Heart left ventricle (tissue), 16 donors: ENCODE measurements at regions not wholly inside any gene's neighbourhood (a gene's known extent, or its start where the extent isn't known, plus 50 kb on each side); places are given as distances from the start of the nearest gene placed in this dataset.

ENCODE experiments used
- ATAC-seq, 4 donors: fragments of 200-7000 bp; cut with Tn5 transposase; one replicate each; pipeline ENCODE4 v1.9.1; 2020 to 2022; ENCODE audit warnings: moderate library complexity in 4 of 4, mild to moderate bottlenecking in 3 of 4, moderate number of reproducible peaks in 1 of 4
- DNase-seq, 5 donors: peaks; one replicate each; pipeline ENCODE4 v3.0.0-alpha.2; 2020
- H3K27ac ChIP-seq, 12 donors: fragments of 200-600 bp; sonication (generic) in 4 of 12; one replicate each; pipeline versions ENCODE4 v1.5.0 to v1.8.0; 2016 to 2022; ENCODE audit warnings: mild to moderate bottlenecking in 2 of 12
- H3K27me3 ChIP-seq, 9 donors: fragments of 200-600 bp; sonication (generic) in 2 of 9; one replicate each; pipeline versions ENCODE4 v1.5.1 to v1.8.0; 2016 to 2022; ENCODE audit warnings: mild to moderate bottlenecking in 3 of 9
- H3K36me3 ChIP-seq, 9 donors: fragments of 200-600 bp; sonication (generic) in 2 of 9; one replicate each; pipeline versions ENCODE4 v1.5.0 to v1.8.0; 2018 to 2022; ENCODE audit warnings: mild to moderate bottlenecking in 2 of 9
- H3K4me1 ChIP-seq, 12 donors: fragments of 200-600 bp; sonication (generic) in 4 of 12; one replicate each; pipeline versions ENCODE4 v1.5.0 to v1.8.0; 2016 to 2022; ENCODE audit warnings: mild to moderate bottlenecking in 3 of 12
- H3K4me3 ChIP-seq, 12 donors: fragments of 200-600 bp; sonication (generic) in 4 of 12; one replicate each; pipeline versions ENCODE4 v1.5.0 to v1.8.0; 2017 to 2022; ENCODE audit warnings: mild to moderate bottlenecking in 9 of 12, moderate library complexity in 4 of 12
- H3K9me3 ChIP-seq, 12 donors: fragments of 200-600 bp; sonication (generic) in 4 of 12; one replicate each; pipeline versions ENCODE4 v1.5.0 to v1.8.0; 2016 to 2022; ENCODE audit warnings: mild to moderate bottlenecking in 1 of 12
- CTCF ChIP-seq, 12 donors: fragments of 200-600 bp; sonication (generic) in 4 of 12; IDR thresholded peaks; one replicate each; pipeline versions ENCODE4 v1.5.0 to v1.8.0; 2018 to 2022; ENCODE audit warnings: antibody characterized with exemption in 12 of 12, mild to moderate bottlenecking in 5 of 12
- POLR2A ChIP-seq, 2 donors: fragments of 450-650 bp; IDR thresholded peaks; one replicate each; pipeline ENCODE4 v1.6.1; 2017; ENCODE audit warnings: antibody characterized with exemption in 2 of 2, mild to moderate bottlenecking in 2 of 2, moderate library complexity in 2 of 2
- WGBS, 4 donors: extraction: QIAGEN DNeasy Blood & Tissue Kit in 2 of 4; methylation state at CpG; one replicate each; pipeline versions ENCODE4 v1.1.5 to v1.1.7; 2013 to 2018; 5-methylcytosine and 5-hydroxymethylcytosine counted together
- intact Hi-C, 10 donors: fragments of 100-400 bp; cut with DNase I; formaldehyde crosslinking; loops; one replicate each; pipeline versions ENCODE4 v1.11.1 to v1.14.2; 2022
- donor health status: ischemic (EF 13 %, LVEDD 7.1; RV severe dilation, severe dysfunction).
- donor health status: healthy with polysubstance abuse.
- donor health status: DM: no; HTN: yes; CAD: no.
- donor health status: DM: no; HTN: no; CAD: no.
- donor health status: ischemic (EF 25% LVEDD 6.9; RV normal size, moderate dysfunction).
- donor health status: ischemic (EF 25% LVEDD 5.7; RV mildly dilated, moderate dysfunction).
- donor health status: healthy.
- donor health status: DM: yes; HTN: yes; CAD: no.
- donor health status: ischemic (EF 35%, LVEDD 5.7; RV mildly dilated, moderate dysfunction).
- donor health status: nonischemic (EF 11% LVEDD 7.7; RV severe dilation, severe dysfunction).
- donor health status: DM: yes; HTN: yes; CAD: no.
- donor health status: PGD.
- donor health status: ischemic (EF 29% LVEDD 5.4; RV normal size, mild dysfunction).
- donor health status: nonischemic (EF 23%, LVEDD 6.1; RV moderate dilation, normal function).

GRCh38 chr2:136375017-136375901 lies 257.3 kb upstream of the CXCR4 start:
- ATAC-seq = no peak
- WGBS, 4 donors = 92 to 96% (median 94%) methylated on average over 5 of the region's 5 CpGs
- Histone ChIP-seq H3K4me3 (no peak overlapping the region), H3K9me3 (no peaks in the 10 kb centered on the region), H3K36me3 (no peaks in the 10 kb centered on the region), H3K27ac (no peak overlapping the region), H3K27me3 (no peaks in the 10 kb centered on the region), H3K4me1 (peaks cover 0 to 19% (median 1%) of the 10 kb centered on the region in 12 donors)
- TF ChIP-seq CTCF (IDR thresholded peaks at IDR 0.05) (no peak), POLR2A (IDR thresholded peaks at IDR 0.05) (no peak)
- intact Hi-C loops = loop anchor here in 3 of 10 donors (5.0 to 10.0 kb wide), 3 partner anchors 258 to 458 kb away; partner anchors contain the start of gene CXCR4 (in 2 of the 3)
- DNase-seq = no peak

GRCh38 chr2:136373841-136374240 lies 255.9 kb upstream of the CXCR4 start:
- ATAC-seq (no peak), DNase-seq (no peak)
- no peak overlapping the region for H3K4me3 ChIP-seq
- no peak overlapping the region for H3K27ac ChIP-seq
- no peaks in the 10 kb centered on the region for H3K27me3 ChIP-seq
- peaks cover 0 to 19% (median 1%) of the 10 kb centered on the region in 12 donors for H3K4me1 ChIP-seq
- TF ChIP-seq POLR2A (IDR thresholded peaks at IDR 0.05) = no peak
- TF ChIP-seq CTCF (IDR thresholded peaks at IDR 0.05) = no peak
- intact Hi-C loops = loop anchor here in 1 of 10 donors (10.0 kb wide), 1 partner anchor 259 kb away; the partner anchor contains the start of gene CXCR4
- H3K9me3 ChIP-seq = peaks cover 0 to 5% (median 0%) of the 10 kb centered on the region in 12 donors
- H3K36me3 ChIP-seq = no peaks in the 10 kb centered on the region

GRCh38 chr2:136373029-136373428 lies 255.1 kb upstream of the CXCR4 start:
- peaks cover 0 to 11% (median 0%) of the 10 kb centered on the region in 12 donors for H3K9me3 ChIP-seq
- TF ChIP-seq POLR2A (IDR thresholded peaks at IDR 0.05) (no peak), CTCF (IDR thresholded peaks at IDR 0.05) (no peak)
- H3K4me3 ChIP-seq = no peak overlapping the region
- ATAC-seq (no peak), DNase-seq (no peak)
- H3K36me3 ChIP-seq = no peaks in the 10 kb centered on the region
- 43 to 56% (median 51%) methylated on average over 1 of the region's 1 CpG for WGBS, 4 donors
- intact Hi-C loops = loop anchor here in 1 of 10 donors (10.0 kb wide), 1 partner anchor 258 kb away; the partner anchor contains the start of gene CXCR4
- no peak overlapping the region for H3K27ac ChIP-seq
- no peaks in the 10 kb centered on the region for H3K27me3 ChIP-seq
- H3K4me1 ChIP-seq = peaks cover 0 to 13% (median 1%) of the 10 kb centered on the region in 12 donors

- no peak overlapping the region for H3K4me3 ChIP-seq
- TF ChIP-seq POLR2A (IDR thresholded peaks at IDR 0.05) = no peak
- TF ChIP-seq CTCF (IDR thresholded peaks at IDR 0.05) = no peak
- H3K27ac ChIP-seq = no peak overlapping the region
- H3K9me3 ChIP-seq = peaks cover 0 to 16% (median 0%) of the 10 kb centered on the region in 12 donors
- no peaks in the 10 kb centered on the region for H3K4me1 ChIP-seq
- H3K36me3 ChIP-seq = no peaks in the 10 kb centered on the region
- ATAC-seq (peak in 1 of 4 donors; percentile 32), DNase-seq (no peak)
- whole genome bisulfite sequencing, 4 donors = 30 to 38% (median 34%) methylated on average over 4 of the region's 4 CpGs
- no peaks in the 10 kb centered on the region for H3K27me3 ChIP-seq
- intact Hi-C loops = no loop called here
Observed at GRCh38 chr2:136363900-136364299, 246.0 kb upstream of the CXCR4 start.
